Liver (tissue), 8 donors: ENCODE measurements at regions not wholly inside any gene's neighbourhood (a gene's known extent, or its start where the extent isn't known, plus 50 kb on each side); places are given as distances from the start of the nearest gene placed in this dataset.

Experiments
- DNase-seq: peaks from one replicate; pipeline ENCODE4 v3.0.0-alpha.2; 2017; ENCODE audit warnings: low spot score
- H3K27ac ChIP-seq, 2 donors: one replicate each; pipeline ENCODE4 v1.7.0; 2013; ENCODE audit warnings: inconsistent platforms in 2 of 2, low read length in 2 of 2, control low read depth in 1 of 2, low read depth in 1 of 2, mild to moderate bottlenecking in 1 of 2
- H3K27me3 ChIP-seq, 4 donors: one replicate each; pipeline versions ENCODE4 v1.6.1 to v1.7.0; 2013; ENCODE audit warnings: low read length in 3 of 4, inconsistent platforms in 1 of 4, mild to moderate bottlenecking in 1 of 4, moderate library complexity in 1 of 4; ENCODE audit not compliant: control insufficient read depth in 4 of 4, insufficient read depth in 4 of 4
- H3K36me3 ChIP-seq, 4 donors: one replicate each; pipeline versions ENCODE4 v1.6.1 to v1.7.0; 2013; ENCODE audit warnings: low read length in 3 of 4, mild to moderate bottlenecking in 3 of 4, low read depth in 1 of 4, moderate library complexity in 1 of 4; ENCODE audit not compliant: control insufficient read depth in 4 of 4, insufficient read depth in 3 of 4
- H3K4me1 ChIP-seq, 4 donors: one replicate each; pipeline versions ENCODE4 v1.6.1 to v1.7.0; 2013; ENCODE audit warnings: low read length in 3 of 4, mild to moderate bottlenecking in 3 of 4, moderate library complexity in 1 of 4; ENCODE audit not compliant: control insufficient read depth in 4 of 4, insufficient read depth in 4 of 4
- H3K4me3 ChIP-seq, 3 donors: one replicate each; pipeline versions ENCODE4 v1.6.1 to v1.7.0; 2013; ENCODE audit warnings: low read length in 3 of 3, control low read depth in 1 of 3, low read depth in 1 of 3, mild to moderate bottlenecking in 1 of 3
- H3K9ac ChIP-seq, 2 donors: one replicate each; pipeline ENCODE4 v1.7.0; 2013; ENCODE audit warnings: low read length in 2 of 2, mild to moderate bottlenecking in 2 of 2, moderate library complexity in 2 of 2, control low read depth in 1 of 2, low read depth in 1 of 2
- H3K9me3 ChIP-seq, 4 donors: one replicate each; pipeline versions ENCODE4 v1.6.1 to v1.7.0; 2013; ENCODE audit warnings: low read length in 3 of 4; ENCODE audit not compliant: control insufficient read depth in 4 of 4
- ATF3 ChIP-seq: IDR thresholded peaks from 2 replicates; pipeline ENCODE4 v1.6.1; 2016; ENCODE audit warnings: antibody characterized with exemption
- CTCF ChIP-seq: fragments of 150-350 bp; IDR thresholded peaks from 2 replicates; pipeline ENCODE4 v1.5.1; 2017; ENCODE audit warnings: improper control_type of control experiment, low read depth, low read length; ENCODE audit not compliant: missing input control
- EGR1 ChIP-seq, 2 donors: IDR thresholded peaks; 2 replicates each; pipeline ENCODE4 v1.6.1; 2016 to 2018; ENCODE audit warnings: antibody characterized with exemption in 2 of 2, low read depth in 2 of 2
- FOXA1 ChIP-seq: IDR thresholded peaks from 2 replicates; pipeline ENCODE4 v1.6.1; 2016; ENCODE audit warnings: antibody characterized with exemption
- FOXA2 ChIP-seq: IDR thresholded peaks from 2 replicates; pipeline ENCODE4 v1.6.1; 2016; ENCODE audit warnings: antibody characterized with exemption
- GABPA ChIP-seq, 2 donors: IDR thresholded peaks in 1 of 2; conservative IDR thresholded peaks in 1 of 2; 2 replicates each; pipeline ENCODE4 v1.6.1; 2016; ENCODE audit warnings: antibody characterized with exemption in 2 of 2, mild to moderate bottlenecking in 1 of 2, moderate library complexity in 1 of 2
- HNF4A ChIP-seq, 2 donors: conservative IDR thresholded peaks; 2 replicates each; pipeline ENCODE4 v1.6.1; 2016; ENCODE audit warnings: antibody characterized with exemption in 2 of 2, mild to moderate bottlenecking in 2 of 2
- HNF4G ChIP-seq: IDR thresholded peaks from 2 replicates; pipeline ENCODE4 v1.6.1; 2016; ENCODE audit warnings: antibody characterized with exemption
- JUND ChIP-seq, 2 donors: IDR thresholded peaks; 2 replicates each; pipeline ENCODE4 v1.6.1; 2016; ENCODE audit warnings: antibody characterized with exemption in 2 of 2
- MAX ChIP-seq: IDR thresholded peaks from 2 replicates; pipeline ENCODE4 v1.6.1; 2016; ENCODE audit warnings: antibody characterized with exemption
- NR2F2 ChIP-seq: IDR thresholded peaks from 2 replicates; pipeline ENCODE4 v1.6.1; 2016; ENCODE audit warnings: antibody characterized with exemption
- RAD21 ChIP-seq, 2 donors: IDR thresholded peaks; 2 replicates each; pipeline ENCODE4 v1.6.1; 2016; ENCODE audit warnings: antibody characterized with exemption in 2 of 2, mild to moderate bottlenecking in 2 of 2
- REST ChIP-seq: IDR thresholded peaks from 2 replicates; pipeline ENCODE4 v1.6.1; 2016; ENCODE audit warnings: antibody characterized with exemption, mild to moderate bottlenecking
- RXRA ChIP-seq, 2 donors: IDR thresholded peaks; 2 replicates each; pipeline ENCODE4 v1.6.1; 2017 to 2018; ENCODE audit warnings: antibody characterized with exemption in 2 of 2, mild to moderate bottlenecking in 1 of 2
- SP1 ChIP-seq: IDR thresholded peaks from 2 replicates; pipeline ENCODE4 v1.6.1; 2018; ENCODE audit warnings: antibody characterized with exemption, mild to moderate bottlenecking
- TAF1 ChIP-seq: conservative IDR thresholded peaks from 2 replicates; pipeline ENCODE4 v1.6.1; 2016; ENCODE audit warnings: antibody characterized with exemption, mild to moderate bottlenecking
- YY1 ChIP-seq: IDR thresholded peaks from 2 replicates; pipeline ENCODE4 v1.6.1; 2016; ENCODE audit warnings: antibody characterized with exemption, mild to moderate bottlenecking
- ZBTB33 ChIP-seq: IDR thresholded peaks from 2 replicates; pipeline ENCODE4 v1.6.1; 2016; ENCODE audit warnings: antibody characterized with exemption
- WGBS: extraction: QIAGEN DNeasy Blood & Tissue Kit; methylation state at CpG from one replicate; pipeline ENCODE4 v1.1.7; 2013; 5-methylcytosine and 5-hydroxymethylcytosine counted together
- donor health status: healthy.
- donor health status: healthy.
- donor health status: healthy.
- donor health status: healthy.
- donor health status: healthy.

- DNase-seq: no peak
- H3K36me3 ChIP-seq: no peaks in the 10 kb centered on the region
- no peak overlapping the region for H3K27ac ChIP-seq
- no peaks in the 10 kb centered on the region for H3K9me3 ChIP-seq
- TF ChIP-seq FOXA1 (no peak), JUND (IDR thresholded peaks at IDR 0.05) (no peak), SP1 (no peak), REST (no peak), HNF4A (conservative IDR thresholded peaks at IDR 0.05) (no peak), EGR1 (IDR thresholded peaks at IDR 0.05; ENCODE audit: low read depth in 2 of 2) (no peak), ATF3 (no peak), GABPA (IDR thresholded peaks at IDR 0.05 in 1 of 2, conservative IDR thresholded peaks at IDR 0.05 in 1 of 2) (no peak), TAF1 (no peak), NR2F2 (no peak), YY1 (no peak), MAX (no peak), CTCF (no peak), FOXA2 (no peak), HNF4G (no peak), ZBTB33 (no peak)
- no peak overlapping the region for H3K4me3 ChIP-seq
- H3K9ac ChIP-seq: no peak overlapping the region
- H3K27me3 ChIP-seq: no peaks in the 10 kb centered on the region
- no peaks in the 10 kb centered on the region for H3K4me1 ChIP-seq
- WGBS: 85% methylated on average over 3 of the region's 3 CpGs
These were observed 261.0 kb upstream of the APCDD1 start for GRCh38 chr18:10193444-10193843.

GRCh38 chr18:10194592-10194991, 259.8 kb upstream of the APCDD1 start:
- H3K27ac ChIP-seq: no peak overlapping the region
- H3K9me3 ChIP-seq: no peaks in the 10 kb centered on the region
- H3K27me3 ChIP-seq: no peaks in the 10 kb centered on the region
- no peak for DNase-seq
- no peak overlapping the region for H3K4me3 ChIP-seq
- no peaks in the 10 kb centered on the region for H3K4me1 ChIP-seq
- H3K9ac ChIP-seq: no peak overlapping the region
- 50% methylated on average over 4 of the region's 4 CpGs for WGBS
- no peaks in the 10 kb centered on the region for H3K36me3 ChIP-seq
- no peak for TF ChIP-seq ATF3
- no peak for TF ChIP-seq ZBTB33
- no peak for TF ChIP-seq SP1
- TF ChIP-seq GABPA (IDR thresholded peaks at IDR 0.05 in 1 of 2, conservative IDR thresholded peaks at IDR 0.05 in 1 of 2): no peak
- TF ChIP-seq FOXA2: no peak
- TF ChIP-seq YY1: no peak
- no peak for TF ChIP-seq REST
- no peak for TF ChIP-seq EGR1 (IDR thresholded peaks at IDR 0.05; ENCODE audit: low read depth in 2 of 2)
- TF ChIP-seq RXRA (IDR thresholded peaks at IDR 0.05): no peak
- TF ChIP-seq RAD21 (IDR thresholded peaks at IDR 0.05): no peak
- TF ChIP-seq HNF4G: no peak
- no peak for TF ChIP-seq HNF4A (conservative IDR thresholded peaks at IDR 0.05)
